Trophoblast cell (in vitro differentiated cells and primary cell): ENCODE measurements at regions not wholly inside any gene's neighbourhood (a gene's known extent, or its start where the extent isn't known, plus 50 kb on each side); places are given as distances from the start of the nearest gene placed in this dataset.

ENCODE experiments used
- DNase-seq, 2 donors: peaks; one replicate each; pipeline ENCODE4 v3.0.0-alpha.2; 2016
- H2AFZ ChIP-seq: 2 replicates; pipeline ENCODE4 v1.6.1; 2013; ENCODE audit warnings: low read length, moderate library complexity, mild to moderate bottlenecking; ENCODE audit not compliant: insufficient read depth, poor library complexity
- H2AK5ac ChIP-seq: 2 replicates; pipeline ENCODE4 v1.6.1; 2013; ENCODE audit warnings: mild to moderate bottlenecking, low read length
- H2BK120ac ChIP-seq: 2 replicates; pipeline ENCODE4 v1.6.1; 2013; ENCODE audit warnings: low read length, mild to moderate bottlenecking, moderate library complexity; ENCODE audit not compliant: insufficient read depth, poor library complexity
- H2BK12ac ChIP-seq: 2 replicates; pipeline ENCODE4 v1.6.1; 2013; ENCODE audit warnings: mild to moderate bottlenecking, low read length, moderate library complexity
- H2BK5ac ChIP-seq: 2 replicates; pipeline ENCODE4 v1.6.1; 2013; ENCODE audit warnings: low read length, low read depth, moderate library complexity, mild to moderate bottlenecking; ENCODE audit not compliant: poor library complexity
- H3K14ac ChIP-seq: 2 replicates; pipeline ENCODE4 v1.6.1; 2013; ENCODE audit warnings: mild to moderate bottlenecking, low read length
- H3K18ac ChIP-seq: 2 replicates; pipeline ENCODE4 v1.6.1; 2013; ENCODE audit warnings: mild to moderate bottlenecking, low read length
- H3K23ac ChIP-seq: 2 replicates; pipeline ENCODE4 v1.6.1; 2013; ENCODE audit warnings: low read length
- H3K27ac ChIP-seq: 2 replicates; pipeline ENCODE4 v1.5.1; 2013; ENCODE audit warnings: low read depth, mild to moderate bottlenecking, inconsistent platforms, low read length, moderate library complexity
- H3K27me3 ChIP-seq: 2 replicates; pipeline ENCODE4 v1.6.1; 2013; ENCODE audit warnings: inconsistent platforms, mild to moderate bottlenecking, low read length, moderate library complexity; ENCODE audit not compliant: insufficient read depth
- H3K36me3 ChIP-seq, 2 experiments: 1 replicate in 1 of 2; 2 replicates in 1 of 2; pipeline ENCODE4 v1.6.1; 2013; ENCODE audit warnings: low read length in 2 of 2, mild to moderate bottlenecking in 2 of 2, moderate library complexity in 1 of 2; ENCODE audit not compliant: insufficient read depth in 2 of 2, control insufficient read depth in 1 of 2
- H3K4ac ChIP-seq: 2 replicates; pipeline ENCODE4 v1.6.1; 2013; ENCODE audit warnings: low read depth, mild to moderate bottlenecking, low read length, moderate library complexity
- H3K4me1 ChIP-seq, 2 experiments: 1 replicate in 1 of 2; 2 replicates in 1 of 2; pipeline ENCODE4 v1.6.1; 2013; ENCODE audit warnings: low read length in 2 of 2, mild to moderate bottlenecking in 2 of 2, moderate library complexity in 1 of 2; ENCODE audit not compliant: insufficient read depth in 2 of 2, control insufficient read depth in 1 of 2
- H3K4me2 ChIP-seq: 2 replicates; pipeline ENCODE4 v1.6.1; 2013; ENCODE audit warnings: inconsistent platforms, mild to moderate bottlenecking, low read length, moderate library complexity
- H3K4me3 ChIP-seq: 2 replicates; pipeline ENCODE4 v1.5.1; 2013; ENCODE audit warnings: mild to moderate bottlenecking, low read depth, low read length, inconsistent platforms
- H3K79me1 ChIP-seq: one replicate; pipeline ENCODE4 v1.6.1; 2013; ENCODE audit warnings: low read length
- H3K79me2 ChIP-seq: 2 replicates; pipeline ENCODE4 v1.6.1; 2013; ENCODE audit warnings: low read length, mild to moderate bottlenecking; ENCODE audit not compliant: control insufficient read depth, insufficient read depth, poor library complexity
- H3K9ac ChIP-seq: 2 replicates; pipeline ENCODE4 v1.6.1; 2013; ENCODE audit warnings: mild to moderate bottlenecking, low read length
- H3K9me3 ChIP-seq: 2 replicates; pipeline ENCODE4 v1.6.1; 2013; ENCODE audit warnings: low read depth, mild to moderate bottlenecking, control low read depth, inconsistent platforms, low read length; ENCODE audit not compliant: insufficient read depth
- H4K12ac ChIP-seq: 2 replicates; pipeline ENCODE4 v1.6.1; 2013; ENCODE audit warnings: low read depth, mild to moderate bottlenecking, low read length, moderate library complexity
- H4K8ac ChIP-seq: 2 replicates; pipeline ENCODE4 v1.6.1; 2013; ENCODE audit warnings: low read depth, mild to moderate bottlenecking, low read length, moderate library complexity
- H4K91ac ChIP-seq: one replicate; pipeline ENCODE4 v1.6.1; 2013; ENCODE audit warnings: low read depth, mild to moderate bottlenecking, low read length, moderate library complexity
- WGBS: extraction: QIAGEN DNeasy Blood & Tissue Kit; methylation state at CpG from one replicate; pipeline ENCODE4 v1.1.7; 2013; ENCODE audit warnings: missing lambda C conversion rate; ENCODE audit not compliant: insufficient read length, insufficient coverage; ENCODE audit errors: extremely low coverage; 5-methylcytosine and 5-hydroxymethylcytosine counted together

- no peak overlapping the region for H3K23ac ChIP-seq
- H4K12ac ChIP-seq, result no peak overlapping the region
- H3K9ac ChIP-seq, result no peak overlapping the region
- no peak overlapping the region for H2AK5ac ChIP-seq
- no peak overlapping the region for H3K4me3 ChIP-seq
- no peaks in the 10 kb centered on the region for H3K9me3 ChIP-seq
- no peak overlapping the region for H4K91ac ChIP-seq
- no peak for DNase-seq
- no peak overlapping the region for H2BK5ac ChIP-seq
- no peak overlapping the region for H3K4ac ChIP-seq
- H3K27ac ChIP-seq, result no peak overlapping the region
- no peak overlapping the region for H2BK12ac ChIP-seq
- no peak overlapping the region for H2BK120ac ChIP-seq
- WGBS, result no CpG with 5 or more reads among the region's 14 CpGs
- H2AFZ ChIP-seq, result no peak overlapping the region
- no peaks in the 10 kb centered on the region for H3K36me3 ChIP-seq
- H3K27me3 ChIP-seq, result no peaks in the 10 kb centered on the region
- H4K8ac ChIP-seq, result no peak overlapping the region
- H3K14ac ChIP-seq, result no peak overlapping the region
- H3K4me2 ChIP-seq, result no peak overlapping the region
- peaks cover 0 to 4% of the 10 kb centered on the region in 2 experiments for H3K4me1 ChIP-seq
- no peaks in the 10 kb centered on the region for H3K79me2 ChIP-seq
- H3K18ac ChIP-seq, result no peak overlapping the region
- H3K79me1 ChIP-seq, result no peaks in the 10 kb centered on the region
These were observed 380.4 kb upstream of the SORCS1 start for GRCh38 chr10:107544706-107545520.

- peaks cover 0 to 4% of the 10 kb centered on the region in 2 experiments for H3K4me1 ChIP-seq
- no CpG with 5 or more reads among the region's 5 CpGs for WGBS
These were observed 378.1 kb upstream of the SORCS1 start for GRCh38 chr10:107542607-107543006.

GRCh38 chr10:107542016-107542415, 377.5 kb upstream of the SORCS1 start:
- H2BK12ac ChIP-seq, result no peak overlapping the region
- no peak overlapping the region for H3K4me2 ChIP-seq
- H3K4me1 ChIP-seq, result peaks cover 0 to 4% of the 10 kb centered on the region in 2 experiments
- no peaks in the 10 kb centered on the region for H3K36me3 ChIP-seq
- no peak overlapping the region for H3K18ac ChIP-seq
- no peak overlapping the region for H3K4me3 ChIP-seq
- H3K27ac ChIP-seq, result no peak overlapping the region
- no peak overlapping the region for H2AFZ ChIP-seq
- no peaks in the 10 kb centered on the region for H3K9me3 ChIP-seq
- DNase-seq, result no peak
- WGBS, result no CpG with 5 or more reads among the region's 1 CpG
- no peak overlapping the region for H4K91ac ChIP-seq
- no peak overlapping the region for H4K12ac ChIP-seq
- H4K8ac ChIP-seq, result no peak overlapping the region
- H3K9ac ChIP-seq, result no peak overlapping the region
- H3K79me2 ChIP-seq, result no peaks in the 10 kb centered on the region
- H3K4ac ChIP-seq, result no peak overlapping the region
- H3K14ac ChIP-seq, result no peak overlapping the region
- H2AK5ac ChIP-seq, result no peak overlapping the region
- no peak overlapping the region for H2BK120ac ChIP-seq
- H2BK5ac ChIP-seq, result no peak overlapping the region
- no peaks in the 10 kb centered on the region for H3K27me3 ChIP-seq
- no peaks in the 10 kb centered on the region for H3K79me1 ChIP-seq
- H3K23ac ChIP-seq, result no peak overlapping the region

More at GRCh38 chr10:107542607-107543006, 378.1 kb upstream of the SORCS1 start:
- H3K9me3 ChIP-seq, result no peaks in the 10 kb centered on the region
- H3K79me2 ChIP-seq, result no peaks in the 10 kb centered on the region
- H3K18ac ChIP-seq, result no peak overlapping the region
- no peak overlapping the region for H2BK12ac ChIP-seq
- H3K36me3 ChIP-seq, result no peaks in the 10 kb centered on the region
- no peak overlapping the region for H3K27ac ChIP-seq
- H3K4ac ChIP-seq, result no peak overlapping the region
- no peak overlapping the region for H3K4me3 ChIP-seq
- H2AK5ac ChIP-seq, result no peak overlapping the region
- H4K8ac ChIP-seq, result no peak overlapping the region
- no peak overlapping the region for H3K4me2 ChIP-seq
- H2BK120ac ChIP-seq, result no peak overlapping the region
- H3K9ac ChIP-seq, result no peak overlapping the region
- no peak overlapping the region for H3K14ac ChIP-seq
- no peak for DNase-seq
- H3K27me3 ChIP-seq, result no peaks in the 10 kb centered on the region
- no peak overlapping the region for H4K91ac ChIP-seq
- no peak overlapping the region for H2AFZ ChIP-seq
- no peaks in the 10 kb centered on the region for H3K79me1 ChIP-seq
- H4K12ac ChIP-seq, result no peak overlapping the region
- H2BK5ac ChIP-seq, result no peak overlapping the region
- no peak overlapping the region for H3K23ac ChIP-seq

GRCh38 chr10:107540981-107541380, 376.5 kb upstream of the SORCS1 start:
- no peak overlapping the region for H3K4me2 ChIP-seq
- WGBS, result no CpG with 5 or more reads among the region's 1 CpG
- H2BK12ac ChIP-seq, result no peak overlapping the region
- no peak overlapping the region for H3K14ac ChIP-seq
- no peak overlapping the region for H2BK5ac ChIP-seq
- H2BK120ac ChIP-seq, result no peak overlapping the region
- H3K9me3 ChIP-seq, result no peaks in the 10 kb centered on the region
- H3K4ac ChIP-seq, result no peak overlapping the region
- H3K23ac ChIP-seq, result no peak overlapping the region
- no peak overlapping the region for H3K4me3 ChIP-seq
- H3K36me3 ChIP-seq, result no peaks in the 10 kb centered on the region
- H3K9ac ChIP-seq, result no peak overlapping the region
- H4K8ac ChIP-seq, result no peak overlapping the region
- no peak overlapping the region for H4K91ac ChIP-seq
- H4K12ac ChIP-seq, result no peak overlapping the region
- H3K79me1 ChIP-seq, result no peaks in the 10 kb centered on the region
- H3K27ac ChIP-seq, result no peak overlapping the region
- H3K18ac ChIP-seq, result no peak overlapping the region
- no peak overlapping the region for H2AK5ac ChIP-seq
- DNase-seq, result no peak
- no peak overlapping the region for H2AFZ ChIP-seq
- H3K27me3 ChIP-seq, result no peaks in the 10 kb centered on the region
- H3K79me2 ChIP-seq, result no peaks in the 10 kb centered on the region
- peaks cover 0 to 4% of the 10 kb centered on the region in 2 experiments for H3K4me1 ChIP-seq
